ENCODE measurements at regions not wholly inside any gene's neighbourhood (a gene's known extent, or its start where the extent isn't known, plus 50 kb on each side); places are given as distances from the start of the nearest gene placed in this dataset.

GRCh38 chr1:227449741-227450441 lies 113.5 kb upstream of the ZNF678 start:
- Mint-ChIP-seq H3K4me1 (ENCODE audit: unreplicated experiment) (peaks cover 7% of the 10 kb centered on the region), H3K36me3 (no peaks in the 10 kb centered on the region), H3K27ac (no peak overlapping the region), H3K27me3 (peaks cover 14% of the 10 kb centered on the region), H3K4me3 (no peak overlapping the region), H3K9me3 (no peaks in the 10 kb centered on the region)
- no peak for TF ChIP-seq CTCF (conservative IDR thresholded peaks at IDR 0.05)
- no peak for DNase-seq (ENCODE audit: extremely low spot score, unreplicated experiment)

- peaks cover 2% of the 10 kb centered on the region for H3K4me1 Mint-ChIP-seq (ENCODE audit: unreplicated experiment)
- H3K27me3 Mint-ChIP-seq: peaks cover 5% of the 10 kb centered on the region
- no peaks in the 10 kb centered on the region for H3K9me3 Mint-ChIP-seq
- no peak overlapping the region for H3K27ac Mint-ChIP-seq
- H3K4me3 Mint-ChIP-seq: no peak overlapping the region
- H3K36me3 Mint-ChIP-seq: no peaks in the 10 kb centered on the region
- no peak for DNase-seq (ENCODE audit: extremely low spot score, unreplicated experiment)
- TF ChIP-seq CTCF (conservative IDR thresholded peaks at IDR 0.05): peak; percentile 65
These were observed 114.3 kb upstream of the ZNF678 start for GRCh38 chr1:227449051-227449450.

GRCh38 chr1:227447531-227447990 lies 115.8 kb upstream of the ZNF678 start:
- DNase-seq (ENCODE audit: extremely low spot score, unreplicated experiment): no peak
- Mint-ChIP-seq H3K36me3 (no peaks in the 10 kb centered on the region), H3K27ac (no peak overlapping the region), H3K4me1 (ENCODE audit: unreplicated experiment) (no peaks in the 10 kb centered on the region), H3K9me3 (no peaks in the 10 kb centered on the region), H3K4me3 (no peak overlapping the region), H3K27me3 (peaks cover 3% of the 10 kb centered on the region)
- TF ChIP-seq CTCF (conservative IDR thresholded peaks at IDR 0.05): peak; percentile 55

- Mint-ChIP-seq H3K36me3 (no peaks in the 10 kb centered on the region), H3K4me3 (no peak overlapping the region), H3K27me3 (peaks cover 3% of the 10 kb centered on the region), H3K4me1 (ENCODE audit: unreplicated experiment) (peaks cover 4% of the 10 kb centered on the region), H3K9me3 (no peaks in the 10 kb centered on the region), H3K27ac (no peak overlapping the region)
- no peak for DNase-seq (ENCODE audit: extremely low spot score, unreplicated experiment)
- no peak for TF ChIP-seq CTCF (conservative IDR thresholded peaks at IDR 0.05)
These were observed 117.6 kb upstream of the ZNF678 start for GRCh38 chr1:227445746-227446145.

GRCh38 chr1:227445092-227445674 lies 118.2 kb upstream of the ZNF678 start:
- Mint-ChIP-seq H3K27me3 (peaks cover 3% of the 10 kb centered on the region), H3K9me3 (no peaks in the 10 kb centered on the region)

More at GRCh38 chr1:227445092-227445674, 118.2 kb upstream of the ZNF678 start:
- H3K36me3 Mint-ChIP-seq: no peaks in the 10 kb centered on the region
- no peak for DNase-seq (ENCODE audit: extremely low spot score, unreplicated experiment)
- no peak for TF ChIP-seq CTCF (conservative IDR thresholded peaks at IDR 0.05)
- no peak overlapping the region for H3K27ac Mint-ChIP-seq
- H3K4me1 Mint-ChIP-seq (ENCODE audit: unreplicated experiment): peaks cover 10% of the 10 kb centered on the region
- no peak overlapping the region for H3K4me3 Mint-ChIP-seq

Measured in type B pancreatic cell (in vitro differentiated cells).